H1 (cell line): ENCODE measurements at regions not wholly inside any gene's neighbourhood (a gene's known extent, or its start where the extent isn't known, plus 50 kb on each side); places are given as distances from the start of the nearest gene placed in this dataset.

Experiments used
- ATF3 ChIP-seq: IDR thresholded peaks from 2 replicates; pipeline ENCODE4 v1.6.1; 2011; ENCODE audit warnings: low read depth, mild to moderate bottlenecking, low read length; ENCODE audit not compliant: insufficient read depth
- BCL11A ChIP-seq, 2 experiments: IDR thresholded peaks; one replicate each; pipeline ENCODE4 v1.6.1; 2011; ENCODE audit warnings: low read depth in 2 of 2, low read length in 2 of 2, mild to moderate bottlenecking in 2 of 2
- CBX5 ChIP-seq: fragments of 300-800, 300-1000 bp; sonication (generic); IDR thresholded peaks from 2 replicates; pipeline ENCODE4 v1.7.1; 2016; ENCODE audit warnings: antibody characterized with exemption, low read length, low read depth
- CBX8 ChIP-seq: fragments of 300-800, 300-1000 bp; sonication (generic); IDR thresholded peaks from 2 replicates; pipeline ENCODE4 v1.7.1; 2016; ENCODE audit warnings: low read depth, low read length, borderline replicate concordance
- CHD7 ChIP-seq: fragments of 300-600 bp; sonication (generic); IDR thresholded peaks from 2 replicates; pipeline ENCODE4 v1.7.1; 2012; ENCODE audit warnings: low read length, moderate library complexity, mild to moderate bottlenecking, inconsistent platforms; ENCODE audit not compliant: insufficient replicate concordance
- EGR1 ChIP-seq: IDR thresholded peaks from 2 replicates; pipeline ENCODE4 v1.6.1; 2011; ENCODE audit warnings: low read depth, low read length, borderline replicate concordance
- HDAC6 ChIP-seq: IDR thresholded peaks from one replicate; pipeline ENCODE4 v1.7.1; 2012; ENCODE audit warnings: low read depth, mild to moderate bottlenecking, inconsistent platforms, low read length, moderate library complexity
- KDM5A ChIP-seq: fragments of 200-600 bp; IDR thresholded peaks from 2 replicates; pipeline ENCODE4 v1.7.1; 2012; ENCODE audit warnings: mild to moderate bottlenecking, low read length, inconsistent platforms, mixed read lengths
- SAP30 ChIP-seq: fragments of 300-600 bp; sonication (generic); IDR thresholded peaks from 2 replicates; pipeline ENCODE4 v1.7.1; 2012; ENCODE audit warnings: low read length, moderate library complexity, mild to moderate bottlenecking, inconsistent platforms; ENCODE audit not compliant: insufficient read depth, insufficient replicate concordance
- SIX5 ChIP-seq: IDR thresholded peaks from 2 replicates; pipeline ENCODE4 v1.6.1; 2011; ENCODE audit warnings: mild to moderate bottlenecking, low read depth, low read length
- TAF1 ChIP-seq: IDR thresholded peaks from 2 replicates; pipeline ENCODE4 v1.6.1; 2011; ENCODE audit warnings: mild to moderate bottlenecking, low read depth, low read length
- TF ChIP-seq, protein P1 (sequence below): IDR thresholded peaks from 2 replicates; pipeline ENCODE4 v1.6.1; 2012; ENCODE audit warnings: inconsistent platforms

DNA sequence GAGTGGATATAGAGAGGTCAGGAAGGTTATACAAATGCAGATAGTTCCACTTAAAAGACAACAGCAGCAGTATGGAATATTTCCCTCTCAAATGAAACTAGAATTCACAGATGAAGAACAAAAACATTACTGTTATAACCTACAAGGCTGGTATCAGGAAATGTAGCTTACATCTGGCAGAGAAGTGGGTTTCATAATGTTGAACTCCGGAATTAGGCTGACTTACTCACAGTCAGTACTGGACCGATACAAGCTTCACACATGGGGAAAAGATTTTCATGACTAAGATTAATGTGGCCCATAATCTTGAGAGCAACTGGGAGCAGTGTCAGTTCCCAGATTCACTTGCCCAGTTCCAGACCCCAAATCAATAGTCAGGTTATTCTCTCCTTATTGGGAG lies 353.9 kb downstream of the DUSP6 start (continued):
- TF ChIP-seq CHD7, result no peak
- no peak for TF ChIP-seq EGR1
- no peak for TF ChIP-seq KDM5A
- TF ChIP-seq SIX5, result no peak
- no peak for TF ChIP-seq HDAC6
- TF ChIP-seq BCL11A (IDR thresholded peaks at IDR 0.05; ENCODE audit: low read depth in 2 of 2, low read length in 2 of 2), result no peak
- TF ChIP-seq CBX8, result no peak
- no peak for TF ChIP-seq ATF3
- TF ChIP-seq, protein P1, sequence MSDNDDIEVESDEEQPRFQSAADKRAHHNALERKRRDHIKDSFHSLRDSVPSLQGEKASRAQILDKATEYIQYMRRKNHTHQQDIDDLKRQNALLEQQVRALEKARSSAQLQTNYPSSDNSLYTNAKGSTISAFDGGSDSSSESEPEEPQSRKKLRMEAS, result no peak
- TF ChIP-seq CBX5, result no peak
- no peak for TF ChIP-seq TAF1
- no peak for TF ChIP-seq SAP30
